Eye (tissue), 1 donor: ENCODE measurements at regions not wholly inside any gene's neighbourhood (a gene's known extent, or its start where the extent isn't known, plus 50 kb on each side); places are given as distances from the start of the nearest gene placed in this dataset.
"Not testable (repeated sequence)": the region's sequence is repeated elsewhere in the genome, so short reads cannot be mapped to it uniquely, and the experiment has no call there.

Source experiments
- DNase-seq: peaks from one replicate; pipeline ENCODE4 v3.0.0-alpha.2; 2015

- no peak for DNase-seq
Observed at GRCh38 chr6:11403035-11403601, 134.4 kb upstream of the TMEM170B start.

DNA sequence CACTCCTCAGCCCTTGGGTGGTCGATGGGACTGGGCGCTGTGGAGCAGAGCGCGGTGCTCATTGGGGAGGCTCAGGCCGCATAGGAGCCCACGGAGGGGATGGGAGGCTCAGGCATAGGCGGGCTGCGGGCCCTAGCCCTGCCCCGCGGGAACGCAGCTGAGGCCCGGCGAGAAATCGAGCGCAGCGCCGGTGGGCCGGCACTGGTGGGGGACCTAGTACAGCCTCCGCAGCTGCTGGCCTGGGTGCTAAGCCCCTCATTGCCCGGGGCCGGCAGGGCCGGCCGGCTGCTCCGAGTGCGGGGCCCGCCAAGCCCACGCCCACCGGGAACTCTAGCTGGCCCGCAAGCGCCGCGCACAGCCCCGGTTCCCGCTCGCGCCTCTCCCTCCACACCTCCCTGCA lies 135.0 kb upstream of the TMEM170B start:
- DNase-seq: not testable (repeated sequence)

GRCh38 chr6:11401954-11402353 lies 135.6 kb upstream of the TMEM170B start:
- DNase-seq: not testable (repeated sequence)

GRCh38 chr6:11398451-11399326 lies 138.9 kb upstream of the TMEM170B start:
- DNase-seq: no peak

DNA sequence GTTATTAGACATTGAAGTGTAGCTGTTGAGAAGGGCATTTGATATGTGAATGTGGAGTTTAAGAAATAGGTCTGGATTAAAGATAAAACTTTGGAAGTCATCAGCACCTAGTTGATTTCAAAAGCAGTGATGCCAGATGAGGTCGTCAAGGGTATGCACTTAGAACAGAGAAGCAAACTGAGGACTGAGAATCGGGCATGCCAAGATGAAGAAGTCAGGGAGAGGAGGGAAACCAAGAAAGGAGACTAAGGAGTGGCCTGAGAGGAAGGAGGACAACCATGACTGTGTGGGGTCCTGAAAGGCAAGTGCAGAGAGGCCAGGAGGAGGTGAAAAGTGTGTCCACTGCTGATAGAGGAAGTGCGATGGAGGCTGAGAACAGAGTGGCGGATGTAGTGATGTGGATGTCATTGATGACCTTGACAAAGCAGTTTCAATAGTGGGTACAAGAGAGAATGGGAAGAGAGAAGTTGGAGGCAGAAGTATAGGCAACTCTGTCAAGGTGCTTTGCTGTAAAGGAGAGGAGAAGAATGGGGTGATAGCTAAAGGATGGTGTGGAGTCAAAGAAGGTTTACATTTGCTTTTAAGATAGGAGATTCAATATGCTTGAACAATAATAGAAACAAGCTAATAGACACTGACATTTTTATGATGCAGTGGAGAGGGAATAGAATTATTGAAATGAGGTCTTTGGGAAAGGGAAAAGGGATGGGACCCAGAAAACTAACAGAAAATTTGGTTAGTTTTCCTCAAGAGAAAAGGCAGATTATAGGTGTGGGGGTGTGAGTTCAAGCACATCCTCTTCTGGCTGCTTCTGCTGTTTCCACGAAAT lies 139.7 kb upstream of the TMEM170B start:
- no peak for DNase-seq

DNA sequence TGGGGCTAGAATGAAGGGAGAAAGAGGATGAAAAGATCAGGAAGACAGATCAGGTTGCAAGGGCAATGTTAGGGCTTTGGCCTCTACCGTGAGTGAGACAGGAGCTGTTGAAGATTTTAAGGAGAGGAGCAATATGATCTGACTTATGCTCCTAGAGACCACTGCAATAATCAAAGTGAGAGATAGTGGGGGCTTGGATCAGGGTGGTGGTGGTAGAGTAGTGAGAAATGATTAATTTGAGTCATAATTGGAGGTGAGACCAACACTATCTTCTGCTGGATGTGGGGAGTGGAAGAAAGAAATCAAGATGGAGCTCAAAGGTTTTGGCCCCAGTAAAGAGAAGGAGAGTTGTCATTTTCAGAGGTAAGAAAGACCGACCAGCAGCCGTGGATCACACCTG lies 140.7 kb upstream of the TMEM170B start:
- no peak for DNase-seq

- peak; percentile 85 for DNase-seq
Observed at GRCh38 chr6:11393713-11394627, 143.6 kb upstream of the TMEM170B start.

- DNase-seq: peak; percentile 51
Observed at GRCh38 chr6:11392778-11393507, 144.6 kb upstream of the TMEM170B start.

GRCh38 chr6:11391934-11392777 lies 145.4 kb upstream of the TMEM170B start:
- DNase-seq: no peak

GRCh38 chr6:11389977-11390376 lies 147.6 kb upstream of the TMEM170B start:
- DNase-seq: no peak

DNA sequence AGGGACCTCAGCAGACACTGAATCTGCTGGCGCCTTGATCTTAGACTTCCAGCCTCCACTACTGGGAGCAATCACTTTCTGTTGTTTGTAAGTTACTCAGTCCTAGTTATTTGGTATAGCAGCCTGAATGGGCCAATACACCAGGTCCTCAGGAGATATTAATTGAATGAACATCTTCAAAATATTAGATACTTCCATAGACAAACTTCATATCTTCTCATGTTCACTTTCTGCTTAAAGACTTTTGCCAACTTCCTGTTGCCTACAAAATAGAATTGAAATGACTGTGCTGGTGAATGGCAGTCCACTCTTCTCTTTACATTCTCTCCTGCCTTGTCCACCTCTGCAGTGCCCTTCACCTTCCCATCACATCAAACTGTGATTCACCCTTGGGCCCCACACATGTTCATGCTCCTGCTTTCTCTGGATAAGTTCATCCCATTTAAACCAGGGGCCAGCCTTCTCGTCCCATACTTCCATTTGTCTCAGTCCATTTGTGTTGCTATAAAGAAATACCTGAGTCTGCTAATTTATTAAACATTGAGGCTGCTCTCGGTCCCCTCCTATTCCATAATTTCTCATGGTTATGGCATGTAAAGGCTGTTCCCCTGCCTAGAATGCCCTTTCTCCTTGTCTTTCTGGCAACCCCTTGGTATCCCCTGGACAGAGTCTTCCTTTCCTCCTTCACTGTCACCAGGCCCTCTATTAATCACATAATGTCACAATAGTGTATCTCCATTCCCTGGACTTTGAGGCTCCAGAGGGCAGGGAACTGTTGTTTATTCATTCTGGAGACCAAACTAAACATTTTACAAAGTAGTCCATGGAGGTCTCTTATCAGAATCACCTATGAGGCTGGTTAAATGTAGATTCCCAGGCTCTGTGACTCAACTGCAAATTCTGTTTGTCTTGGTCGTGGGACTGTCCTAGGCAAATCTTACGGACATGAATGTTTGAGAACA lies 148.3 kb upstream of the TMEM170B start:
- DNase-seq: no peak

DNA sequence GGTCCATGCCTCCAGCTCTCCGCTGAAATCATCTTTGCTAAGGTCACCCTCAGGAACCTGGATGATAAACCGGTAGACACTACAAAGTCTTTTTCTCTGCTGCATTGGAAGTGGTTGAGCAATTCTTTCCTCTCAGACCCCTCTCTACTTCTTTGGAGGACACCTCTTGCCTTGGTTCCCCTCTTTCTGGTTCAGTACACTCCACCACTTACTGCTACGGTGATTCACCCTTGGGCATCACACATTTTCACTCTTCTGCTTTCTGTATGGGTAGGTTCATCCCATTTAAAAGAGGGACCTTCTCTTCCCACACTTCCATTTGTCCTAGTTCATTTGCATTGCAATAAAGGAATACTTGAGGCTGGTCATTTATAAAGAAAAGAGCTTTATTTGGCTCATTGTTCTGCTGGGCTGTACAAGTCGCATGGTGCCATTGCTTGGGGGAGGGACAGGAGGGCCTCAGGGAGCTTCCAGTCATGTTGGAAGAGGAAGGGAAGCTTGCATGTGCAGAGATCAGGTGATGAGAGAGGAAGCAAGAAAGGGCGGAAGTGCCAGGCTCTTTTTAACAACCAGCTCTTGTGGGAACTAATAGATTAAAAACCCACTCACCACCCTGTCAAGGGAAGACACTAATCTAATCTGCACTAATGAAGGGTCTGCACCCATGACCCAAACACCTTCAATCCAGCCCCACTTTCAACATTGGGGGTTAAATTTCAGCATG lies 149.7 kb upstream of the TMEM170B start:
- DNase-seq: no peak

- no peak for DNase-seq
Observed at GRCh38 chr6:11386726-11387125, 150.8 kb upstream of the TMEM170B start.

- no peak for DNase-seq
Observed at GRCh38 chr6:11386323-11386722, 151.2 kb upstream of the TMEM170B start.

GRCh38 chr6:11384531-11385309 lies 152.3 kb upstream of the NEDD9 start:
- no peak for DNase-seq

- no peak for DNase-seq
Observed at GRCh38 chr6:11381801-11382513, 149.5 kb upstream of the NEDD9 start.
